AG04449 (cell line): ENCODE measurements at regions not wholly inside any gene's neighbourhood (a gene's known extent, or its start where the extent isn't known, plus 50 kb on each side); places are given as distances from the start of the nearest gene placed in this dataset.

Experiments used
- CTCF ChIA-PET: fragments of 350-600 bp; formaldehyde crosslinking; extraction: SDS; loops from one replicate; lab custom pipeline; 2021; ENCODE audit warnings: antibody characterized with exemption; lab: Yijun Ruan, JAX
- POLR2A ChIA-PET: fragments of 400-600, 350-600 bp; formaldehyde crosslinking; extraction: SDS; loops from one replicate; lab custom pipeline; 2020; ENCODE audit warnings: antibody characterized with exemption, inconsistent platforms; lab: Yijun Ruan, JAX
- DNase-seq: peaks from one replicate; pipeline ENCODE4 v3.0.0-alpha.2; 2010; ENCODE audit warnings: low read depth, low spot score
- H3K4me3 ChIP-seq: 2 replicates; pipeline ENCODE4 v1.5.1; 2011; ENCODE audit warnings: low read depth, mild to moderate bottlenecking, control low read depth, low read length
- CTCF ChIP-seq: IDR thresholded peaks from one replicate; pipeline ENCODE4 v1.5.1; 2011; ENCODE audit warnings: mild to moderate bottlenecking, moderate library complexity, low read length, control low read depth, inconsistent platforms; ENCODE audit not compliant: insufficient read depth; ENCODE audit errors: missing control alignments

- no peak overlapping the region for H3K4me3 ChIP-seq
- no peak for DNase-seq
- TF ChIP-seq CTCF: no peak
- ChIA-PET CTCF (no interaction called here), POLR2A (no interaction called here)
These were observed 81.6 kb downstream of the CCDC185 start for GRCh38 chr1:223474804-223475203.

GRCh38 chr1:223477456-223477855, 84.2 kb downstream of the CCDC185 start:
- DNase-seq: no peak
- ChIA-PET CTCF (no interaction called here), POLR2A (no interaction called here)
- H3K4me3 ChIP-seq: no peak overlapping the region
- TF ChIP-seq CTCF: no peak

GRCh38 chr1:223478606-223479005, 85.4 kb downstream of the CCDC185 start:
- no peak overlapping the region for H3K4me3 ChIP-seq
- POLR2A ChIA-PET: no interaction called here
- TF ChIP-seq CTCF: no peak
- no peak for DNase-seq
- CTCF ChIA-PET: no interaction called here

GRCh38 chr1:223479261-223479660, 86.0 kb downstream of the CCDC185 start:
- ChIA-PET CTCF (no interaction called here), POLR2A (no interaction called here)
- H3K4me3 ChIP-seq: no peak overlapping the region
- DNase-seq: no peak
- TF ChIP-seq CTCF: no peak

DNA sequence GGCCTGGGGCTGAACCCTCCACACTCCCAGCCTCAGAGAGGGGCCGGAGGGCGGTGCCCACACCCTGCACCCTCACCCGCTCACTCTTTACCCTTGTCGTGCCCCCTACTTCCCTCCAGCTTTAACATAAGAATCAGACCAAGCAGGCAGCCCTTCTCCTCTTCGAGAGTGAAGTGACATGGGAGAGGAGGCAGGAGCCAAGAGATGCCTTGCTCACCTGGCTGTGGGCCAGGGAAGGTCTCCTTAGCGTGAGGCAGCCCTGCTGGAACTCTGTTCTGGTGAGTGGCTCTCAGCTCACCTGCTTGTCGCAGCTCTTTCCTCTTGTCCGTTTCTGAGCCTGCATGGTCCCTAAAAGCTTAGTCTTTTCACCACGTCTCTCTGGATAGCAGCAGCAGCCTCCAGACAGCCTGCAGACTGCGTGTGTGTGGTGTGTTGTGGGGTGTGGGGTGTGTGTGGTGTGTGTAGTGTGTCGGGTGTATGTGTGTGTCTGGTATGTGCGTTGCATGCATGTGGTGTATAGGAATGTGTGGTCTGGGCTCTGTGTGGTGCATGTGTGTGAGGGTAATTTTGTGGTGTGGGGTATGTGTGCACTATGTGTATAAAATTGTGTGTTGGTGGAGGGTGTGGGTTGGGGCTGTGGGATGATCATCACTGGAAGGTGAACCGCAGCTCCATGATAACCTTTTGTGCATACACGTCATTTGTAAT, 86.7 kb downstream of the CCDC185 start:
- TF ChIP-seq CTCF: no peak
- H3K4me3 ChIP-seq: no peak overlapping the region
- CTCF ChIA-PET: no interaction called here
- DNase-seq: no peak
- POLR2A ChIA-PET: no interaction called here

DNA sequence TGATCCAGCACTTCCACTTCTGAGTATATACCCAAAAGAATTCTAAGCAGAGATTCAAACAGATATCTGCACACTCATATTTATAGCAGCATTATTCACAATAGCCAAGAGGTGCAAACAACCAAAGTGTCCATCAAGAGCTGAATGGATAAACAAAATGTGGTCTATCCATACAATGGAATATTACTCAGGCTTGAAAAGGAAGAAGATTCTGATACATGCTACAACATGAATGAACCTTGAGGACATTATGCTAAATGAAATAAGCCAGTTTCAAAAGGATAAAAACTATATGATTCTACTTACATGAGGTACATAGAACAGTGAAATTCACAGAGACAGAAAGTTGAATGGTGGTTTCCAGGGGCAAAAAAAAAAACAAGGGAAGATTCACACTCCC, 88.9 kb downstream of the CCDC185 start:
- POLR2A ChIA-PET: no interaction called here

More for the DNA sequence above, 88.9 kb downstream of the CCDC185 start:
- DNase-seq: no peak
- no peak overlapping the region for H3K4me3 ChIP-seq
- TF ChIP-seq CTCF: no peak
- CTCF ChIA-PET: no interaction called here
